H9 (cell line): ENCODE measurements at regions not wholly inside any gene's neighbourhood (a gene's known extent, or its start where the extent isn't known, plus 50 kb on each side); places are given as distances from the start of the nearest gene placed in this dataset.

Experiments used
- DNase-seq: peaks from one replicate; pipeline ENCODE4 v3.0.0-alpha.2; 2017
- H2AFZ ChIP-seq: one replicate; pipeline ENCODE4 v1.6.1; 2013; ENCODE audit warnings: mild to moderate bottlenecking, low read length, control low read depth, moderate library complexity
- H2AK5ac ChIP-seq: 2 replicates; pipeline ENCODE4 v1.6.1; 2013; ENCODE audit warnings: low read length, control low read depth, mixed read lengths; ENCODE audit not compliant: insufficient read length
- H2BK120ac ChIP-seq: one replicate; pipeline ENCODE4 v1.6.1; 2013; ENCODE audit warnings: low read depth, mild to moderate bottlenecking, low read length, control low read depth, inconsistent platforms; ENCODE audit not compliant: poor library complexity, severe bottlenecking
- H2BK12ac ChIP-seq: 2 replicates; pipeline ENCODE4 v1.6.1; 2013; ENCODE audit warnings: low read length, control low read depth, mixed read lengths, low read depth; ENCODE audit not compliant: insufficient read length
- H2BK15ac ChIP-seq: 2 replicates; pipeline ENCODE4 v1.6.1; 2013; ENCODE audit warnings: low read depth, low read length, control low read depth
- H2BK20ac ChIP-seq: one replicate; pipeline ENCODE4 v1.6.1; 2013; ENCODE audit warnings: low read depth, mild to moderate bottlenecking, low read length, control low read depth, inconsistent platforms; ENCODE audit not compliant: poor library complexity, severe bottlenecking
- H2BK5ac ChIP-seq: 2 replicates; pipeline ENCODE4 v1.6.1; 2013; ENCODE audit warnings: low read length, control low read depth, mixed read lengths; ENCODE audit not compliant: insufficient read length
- H3K14ac ChIP-seq: 2 replicates; pipeline ENCODE4 v1.6.1; 2013; ENCODE audit warnings: low read length, control low read depth; ENCODE audit not compliant: insufficient read depth
- H3K18ac ChIP-seq: 2 replicates; pipeline ENCODE4 v1.6.1; 2013; ENCODE audit warnings: low read depth, mild to moderate bottlenecking, mixed read lengths, low read length, control low read depth; ENCODE audit not compliant: insufficient read length
- H3K23ac ChIP-seq: 2 replicates; pipeline ENCODE4 v1.6.1; 2013; ENCODE audit warnings: low read length, control low read depth, mixed read lengths, low read depth; ENCODE audit not compliant: insufficient read length
- H3K23me2 ChIP-seq: 2 replicates; pipeline ENCODE4 v1.6.1; 2013; ENCODE audit warnings: low read depth, mild to moderate bottlenecking, mixed read lengths, low read length, control low read depth; ENCODE audit not compliant: insufficient read length, poor library complexity, severe bottlenecking
- H3K27ac ChIP-seq: 2 replicates; pipeline ENCODE4 v1.5.1; 2013; ENCODE audit warnings: low read length, control low read depth, mixed read lengths, low read depth; ENCODE audit not compliant: insufficient read length
- H3K27me3 ChIP-seq: 2 replicates; pipeline ENCODE4 v1.6.1; 2013; ENCODE audit warnings: low read length, control low read depth, inconsistent platforms; ENCODE audit not compliant: insufficient read depth
- H3K4ac ChIP-seq: 2 replicates; pipeline ENCODE4 v1.6.1; 2013; ENCODE audit warnings: low read depth, mild to moderate bottlenecking, control low read depth, inconsistent platforms, low read length, moderate library complexity
- H3K4me1 ChIP-seq: 2 replicates; pipeline ENCODE4 v1.6.1; 2013; ENCODE audit warnings: low read length, control low read depth, inconsistent platforms; ENCODE audit not compliant: insufficient read depth
- H3K4me2 ChIP-seq: 2 replicates; pipeline ENCODE4 v1.6.1; 2013; ENCODE audit warnings: low read length, control low read depth, mixed read lengths; ENCODE audit not compliant: insufficient read length, insufficient read depth
- H3K56ac ChIP-seq: 2 replicates; pipeline ENCODE4 v1.6.1; 2013; ENCODE audit warnings: low read depth, mild to moderate bottlenecking, mixed read lengths, low read length, control low read depth; ENCODE audit not compliant: insufficient read length
- H3K79me1 ChIP-seq: 2 replicates; pipeline ENCODE4 v1.6.1; 2013; ENCODE audit warnings: low read depth, mild to moderate bottlenecking, moderate library complexity, low read length, control low read depth, inconsistent platforms; ENCODE audit not compliant: insufficient read depth, poor library complexity, severe bottlenecking
- H3K79me2 ChIP-seq: 2 replicates; pipeline ENCODE4 v1.6.1; 2013; ENCODE audit warnings: low read length, control low read depth, inconsistent platforms; ENCODE audit not compliant: insufficient read depth
- H3K9ac ChIP-seq: 2 replicates; pipeline ENCODE4 v1.6.1; 2013; ENCODE audit warnings: low read length, control low read depth, mixed read lengths; ENCODE audit not compliant: insufficient read length; ENCODE audit errors: extremely low read depth
- H3K9me3 ChIP-seq: one replicate; pipeline ENCODE4 v1.6.1; 2013; ENCODE audit warnings: low read depth, low read length, inconsistent platforms; ENCODE audit not compliant: control insufficient read depth
- H3T11ph ChIP-seq: one replicate; pipeline ENCODE4 v1.6.1; 2013; ENCODE audit warnings: mild to moderate bottlenecking, low read length, control low read depth, inconsistent platforms
- H4K20me1 ChIP-seq: one replicate; pipeline ENCODE4 v1.6.1; 2013; ENCODE audit not compliant: control insufficient read depth, insufficient read length, insufficient read depth
- H4K5ac ChIP-seq: 2 replicates; pipeline ENCODE4 v1.6.1; 2013; ENCODE audit warnings: low read depth, mild to moderate bottlenecking, mixed read lengths, low read length, control low read depth; ENCODE audit not compliant: insufficient read length
- H4K8ac ChIP-seq: replicated peaks from 2 replicates; pipeline ENCODE4 v1.6.1; 2013; ENCODE audit warnings: low read length, control low read depth, mixed read lengths, low read depth; ENCODE audit not compliant: insufficient read length
- H4K91ac ChIP-seq: 2 replicates; pipeline ENCODE4 v1.6.1; 2013; ENCODE audit warnings: low read depth, mild to moderate bottlenecking, moderate library complexity, mixed read lengths, low read length, control low read depth; ENCODE audit not compliant: insufficient read length
- H3K27ac Mint-ChIP-seq, 3 experiments: 2 replicates in 2 of 3; 3 replicates in 1 of 3; pipeline ENCODE4 v1.8.0; 2020 to 2021; ENCODE audit warnings: mixed read lengths in 3 of 3, mild to moderate bottlenecking in 1 of 3, moderate library complexity in 1 of 3
- H3K27me3 Mint-ChIP-seq: 2 replicates; pipeline ENCODE4 v1.8.0; 2021; ENCODE audit warnings: low read depth, mild to moderate bottlenecking, moderate library complexity, mixed read lengths
- H3K36me3 Mint-ChIP-seq, 3 experiments: 2 replicates in 2 of 3; 3 replicates in 1 of 3; pipeline ENCODE4 v1.8.0; 2020 to 2021; ENCODE audit warnings: low read depth in 3 of 3, mixed read lengths in 3 of 3; ENCODE audit not compliant: insufficient read depth in 1 of 3
- H3K4me1 Mint-ChIP-seq, 2 experiments: 2 replicates each; pipeline ENCODE4 v1.8.0; 2020; ENCODE audit warnings: mixed read lengths in 2 of 2
- H3K4me3 Mint-ChIP-seq, 2 experiments: 2 replicates in 1 of 2; 3 replicates in 1 of 2; pipeline ENCODE4 v1.8.0; 2020 to 2021; ENCODE audit warnings: mild to moderate bottlenecking in 2 of 2, mixed read lengths in 2 of 2, moderate library complexity in 1 of 2
- H3K9me3 Mint-ChIP-seq, 2 experiments: 2 replicates in 1 of 2; 3 replicates in 1 of 2; pipeline ENCODE4 v1.8.0; 2020; ENCODE audit warnings: mild to moderate bottlenecking in 2 of 2, mixed read lengths in 2 of 2, moderate library complexity in 1 of 2
- WGBS: extraction: QIAGEN DNeasy Blood & Tissue Kit; methylation state at CpG from one replicate; pipeline ENCODE4 v1.1.7; 2013; ENCODE audit warnings: missing lambda C conversion rate, low lambda C conversion rate, mixed read lengths; ENCODE audit not compliant: insufficient read length; ENCODE audit errors: extremely low coverage; 5-methylcytosine and 5-hydroxymethylcytosine counted together
- TF ChIP-seq, protein P1 (sequence below): fragments of 200-600 bp; sonication (generic); conservative IDR thresholded peaks from 3 replicates; pipeline ENCODE4 v1.8.0; 2021; ENCODE audit warnings: antibody characterized with exemption, mild to moderate bottlenecking

GRCh38 chr2:191565120-191565519 is 112.8 kb upstream of the NABP1 start:
- H2AFZ ChIP-seq: no peak overlapping the region
- H3K79me2 ChIP-seq: no peaks in the 10 kb centered on the region
- no peak overlapping the region for H4K8ac ChIP-seq
- no peaks in the 10 kb centered on the region for H3K27me3 ChIP-seq
- no peak overlapping the region for H3K4me2 ChIP-seq
- TF ChIP-seq, protein P1, sequence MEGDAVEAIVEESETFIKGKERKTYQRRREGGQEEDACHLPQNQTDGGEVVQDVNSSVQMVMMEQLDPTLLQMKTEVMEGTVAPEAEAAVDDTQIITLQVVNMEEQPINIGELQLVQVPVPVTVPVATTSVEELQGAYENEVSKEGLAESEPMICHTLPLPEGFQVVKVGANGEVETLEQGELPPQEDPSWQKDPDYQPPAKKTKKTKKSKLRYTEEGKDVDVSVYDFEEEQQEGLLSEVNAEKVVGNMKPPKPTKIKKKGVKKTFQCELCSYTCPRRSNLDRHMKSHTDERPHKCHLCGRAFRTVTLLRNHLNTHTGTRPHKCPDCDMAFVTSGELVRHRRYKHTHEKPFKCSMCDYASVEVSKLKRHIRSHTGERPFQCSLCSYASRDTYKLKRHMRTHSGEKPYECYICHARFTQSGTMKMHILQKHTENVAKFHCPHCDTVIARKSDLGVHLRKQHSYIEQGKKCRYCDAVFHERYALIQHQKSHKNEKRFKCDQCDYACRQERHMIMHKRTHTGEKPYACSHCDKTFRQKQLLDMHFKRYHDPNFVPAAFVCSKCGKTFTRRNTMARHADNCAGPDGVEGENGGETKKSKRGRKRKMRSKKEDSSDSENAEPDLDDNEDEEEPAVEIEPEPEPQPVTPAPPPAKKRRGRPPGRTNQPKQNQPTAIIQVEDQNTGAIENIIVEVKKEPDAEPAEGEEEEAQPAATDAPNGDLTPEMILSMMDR: no peak
- no peak overlapping the region for H2BK120ac ChIP-seq
- H3K9ac ChIP-seq: no peak overlapping the region
- Mint-ChIP-seq H3K4me3 (no peak overlapping the region), H3K27me3 (no peaks in the 10 kb centered on the region), H3K36me3 (no peaks in the 10 kb centered on the region), H3K27ac (no peak overlapping the region), H3K4me1 (no peaks in the 10 kb centered on the region), H3K9me3 (no peaks in the 10 kb centered on the region; a peak in 1 of 5 replicates)
- H4K20me1 ChIP-seq: no peaks in the 10 kb centered on the region
- WGBS: no CpG with 5 or more reads among the region's 3 CpGs
- H3K23ac ChIP-seq: no peak overlapping the region
- H3K18ac ChIP-seq: no peak overlapping the region
- no peak overlapping the region for H4K91ac ChIP-seq
- H3K14ac ChIP-seq: no peak overlapping the region
- no peak overlapping the region for H2BK20ac ChIP-seq
- no peaks in the 10 kb centered on the region for H3K4me1 ChIP-seq
- no peak overlapping the region for H2BK5ac ChIP-seq
- H3K9me3 ChIP-seq: no peaks in the 10 kb centered on the region
- no peak overlapping the region for H3K4ac ChIP-seq
- H3K79me1 ChIP-seq: no peaks in the 10 kb centered on the region
- H3K27ac ChIP-seq: no peak overlapping the region
- no peak for DNase-seq
- no peak overlapping the region for H2BK12ac ChIP-seq
- H3T11ph ChIP-seq: no peak overlapping the region
- H3K56ac ChIP-seq: no peak overlapping the region
- no peak overlapping the region for H4K5ac ChIP-seq
- no peak overlapping the region for H2BK15ac ChIP-seq
- no peaks in the 10 kb centered on the region for H3K23me2 ChIP-seq
- H2AK5ac ChIP-seq: no peak overlapping the region
